Left lobe of liver (tissue), 2 donors: ENCODE measurements at regions not wholly inside any gene's neighbourhood (a gene's known extent, or its start where the extent isn't known, plus 50 kb on each side); places are given as distances from the start of the nearest gene placed in this dataset.

Source experiments
- ATAC-seq: fragments of 200-7000 bp; cut with Tn5 transposase; one replicate; pipeline ENCODE4 v1.9.1; 2020; ENCODE audit warnings: mild to moderate bottlenecking, moderate library complexity
- DNase-seq: peaks from one replicate; pipeline ENCODE4 v3.0.0-alpha.2; 2020; ENCODE audit warnings: low spot score
- donor health status: DM: no; HTN: no; CAD: no; lungs with moderate emphysema.
- donor health status: DM: no; HTN: yes; CAD: no.

DNA sequence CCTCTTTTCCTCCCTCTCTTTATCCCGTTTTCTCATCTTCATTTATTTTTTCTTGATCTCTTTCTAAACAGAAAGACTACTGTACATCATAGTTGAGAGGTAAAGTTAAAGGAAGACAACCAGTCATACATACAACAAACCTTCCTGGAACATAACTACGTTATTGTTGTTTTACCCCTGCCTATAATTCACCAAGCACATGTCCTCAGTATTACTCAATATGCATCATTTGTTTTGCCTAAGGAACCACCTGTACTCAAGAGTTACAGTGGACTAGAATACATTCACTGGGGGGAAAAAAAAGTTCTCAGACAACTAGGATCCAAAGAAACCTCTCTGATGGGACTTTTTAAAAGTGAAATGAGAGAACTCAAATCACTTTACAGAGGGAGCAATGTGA lies 344.7 kb upstream of the RBMS3 start:
- ATAC-seq: no peak
- no peak for DNase-seq

DNA sequence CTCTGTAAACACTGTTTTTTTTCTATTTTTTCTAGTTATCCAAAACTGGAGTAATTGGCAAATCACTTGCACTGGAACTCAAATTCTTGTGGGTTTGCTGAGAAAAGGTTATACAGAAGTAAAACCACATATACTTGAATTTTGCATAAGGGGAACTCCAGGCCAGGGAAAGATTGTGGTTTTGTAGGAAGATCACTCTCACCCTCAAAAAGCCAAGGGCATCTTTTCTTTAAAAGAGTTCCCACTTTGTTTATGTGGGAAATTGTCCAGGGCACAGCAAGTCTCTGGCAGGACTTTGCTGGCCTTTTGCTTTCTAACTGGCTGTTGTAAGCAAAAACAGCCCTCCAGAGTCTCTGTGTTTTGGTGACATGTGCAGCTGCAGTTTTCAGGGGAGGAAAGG lies 340.3 kb upstream of the RBMS3 start:
- ATAC-seq: peak; percentile 38
- DNase-seq: no peak

DNA sequence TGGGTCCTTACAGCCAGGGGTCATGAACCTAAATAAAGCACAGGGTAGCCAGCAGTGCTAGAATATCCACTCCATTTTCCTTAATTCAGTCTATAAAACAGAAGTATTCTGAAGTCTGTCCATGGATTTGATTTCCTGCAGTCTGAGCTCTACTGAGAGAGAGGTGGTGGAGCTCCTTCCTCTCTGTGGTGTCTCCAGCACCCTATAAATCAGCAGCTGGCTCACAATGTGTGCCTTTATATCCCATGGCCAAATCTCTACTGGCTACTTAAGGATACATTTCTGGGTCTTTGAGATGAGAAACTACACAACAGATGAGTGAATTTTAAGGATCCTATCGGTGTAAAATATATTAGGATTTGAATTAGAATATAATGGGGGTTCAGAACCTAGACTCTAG lies 339.9 kb upstream of the RBMS3 start:
- DNase-seq: no peak
- no peak for ATAC-seq

DNA sequence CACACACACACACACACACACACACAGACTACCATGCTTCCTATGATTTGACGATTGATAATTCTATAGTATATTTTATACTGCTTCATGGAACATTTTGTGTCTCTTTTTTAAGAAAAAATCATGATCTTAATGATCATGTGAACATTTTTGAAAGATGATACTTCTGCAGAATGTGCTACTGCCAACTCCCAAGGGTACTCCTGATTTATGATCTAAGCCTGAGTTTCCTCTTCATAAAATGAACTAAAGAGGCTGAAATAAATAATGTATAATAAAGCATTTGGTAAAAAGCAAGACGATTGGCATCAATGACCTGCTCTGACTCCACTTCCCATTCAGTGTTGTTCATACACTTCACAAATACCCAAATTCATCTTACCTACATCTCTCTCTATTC lies 333.8 kb upstream of the RBMS3 start:
- no peak for ATAC-seq
- no peak for DNase-seq

DNA sequence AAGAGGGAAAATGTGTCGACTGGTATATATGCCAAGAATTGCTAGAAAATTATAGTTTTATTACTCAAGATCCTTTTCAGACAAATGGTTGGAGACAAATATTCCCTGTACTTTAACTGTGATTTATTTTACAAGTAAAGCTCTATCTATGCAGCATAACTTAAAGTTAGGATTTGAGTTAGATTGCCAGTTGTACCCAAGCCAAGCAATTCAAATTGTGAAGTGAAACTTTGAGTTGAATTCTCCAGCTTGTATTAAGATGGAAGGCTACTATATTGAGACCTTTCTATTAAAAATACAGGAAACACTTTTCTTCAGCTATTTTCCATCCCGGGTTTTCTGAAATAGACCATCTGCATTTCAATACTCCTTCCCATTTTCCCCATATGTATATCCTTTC lies 333.1 kb upstream of the RBMS3 start:
- ATAC-seq (no peak), DNase-seq (no peak)

DNA sequence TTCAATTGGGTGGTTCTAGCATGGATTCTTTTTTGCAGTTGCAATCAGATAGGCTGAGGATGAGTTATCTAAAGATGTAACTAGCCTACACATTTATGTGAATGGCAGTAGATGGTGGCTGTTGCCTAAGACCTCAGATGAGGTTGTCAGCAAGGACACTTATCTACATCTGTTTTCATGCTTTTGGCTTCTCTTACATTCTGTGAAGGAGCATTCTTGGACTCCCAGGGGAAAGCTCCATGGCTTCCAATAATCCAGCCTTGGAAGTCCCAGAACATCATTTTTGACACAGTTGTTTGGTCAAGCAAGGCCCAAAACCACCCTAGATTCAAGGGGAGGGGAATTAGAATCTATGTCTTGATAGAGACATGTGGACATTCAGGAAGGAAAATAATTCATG lies 332.2 kb upstream of the RBMS3 start:
- DNase-seq (no peak), ATAC-seq (no peak)

DNA sequence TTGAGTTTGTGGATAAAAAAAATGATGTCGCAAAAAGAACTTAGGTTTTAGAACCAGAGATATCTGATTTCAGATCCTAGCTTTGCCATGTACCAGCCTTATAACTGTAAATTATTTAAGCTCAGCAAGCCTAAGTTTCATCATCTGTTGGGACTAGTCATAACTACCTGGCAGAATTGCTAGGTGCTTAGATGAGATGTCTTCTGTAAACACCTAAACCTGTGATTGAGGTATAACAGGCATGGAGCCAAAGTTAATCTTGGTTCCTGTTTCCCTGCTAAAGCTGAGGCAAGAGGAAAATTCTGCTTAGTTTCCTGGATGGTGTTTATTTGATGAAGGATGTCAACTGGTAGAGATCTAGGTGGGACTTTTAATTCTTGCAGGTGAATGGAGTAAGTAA lies 331.3 kb upstream of the RBMS3 start:
- DNase-seq (no peak), ATAC-seq (no peak)

DNA sequence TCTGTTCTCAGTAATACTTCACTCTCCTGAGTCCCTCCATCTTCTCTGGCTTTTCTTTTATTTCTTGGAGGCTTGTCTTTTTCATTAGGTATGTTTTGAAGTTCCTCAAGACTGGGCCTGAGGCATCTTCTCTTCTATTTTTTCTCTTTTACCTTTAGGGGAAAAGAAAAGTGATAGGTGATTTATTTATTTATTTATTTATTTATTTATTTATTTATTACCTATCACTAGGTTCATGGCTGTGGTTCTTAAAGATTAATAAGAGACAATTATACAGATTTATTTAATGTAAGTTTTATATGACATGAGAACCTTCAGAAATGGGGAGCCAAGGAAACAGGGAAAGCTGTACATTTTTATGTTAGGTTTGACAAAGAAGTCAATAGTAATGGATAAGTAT lies 330.3 kb upstream of the RBMS3 start:
- ATAC-seq (no peak), DNase-seq (no peak)

DNA sequence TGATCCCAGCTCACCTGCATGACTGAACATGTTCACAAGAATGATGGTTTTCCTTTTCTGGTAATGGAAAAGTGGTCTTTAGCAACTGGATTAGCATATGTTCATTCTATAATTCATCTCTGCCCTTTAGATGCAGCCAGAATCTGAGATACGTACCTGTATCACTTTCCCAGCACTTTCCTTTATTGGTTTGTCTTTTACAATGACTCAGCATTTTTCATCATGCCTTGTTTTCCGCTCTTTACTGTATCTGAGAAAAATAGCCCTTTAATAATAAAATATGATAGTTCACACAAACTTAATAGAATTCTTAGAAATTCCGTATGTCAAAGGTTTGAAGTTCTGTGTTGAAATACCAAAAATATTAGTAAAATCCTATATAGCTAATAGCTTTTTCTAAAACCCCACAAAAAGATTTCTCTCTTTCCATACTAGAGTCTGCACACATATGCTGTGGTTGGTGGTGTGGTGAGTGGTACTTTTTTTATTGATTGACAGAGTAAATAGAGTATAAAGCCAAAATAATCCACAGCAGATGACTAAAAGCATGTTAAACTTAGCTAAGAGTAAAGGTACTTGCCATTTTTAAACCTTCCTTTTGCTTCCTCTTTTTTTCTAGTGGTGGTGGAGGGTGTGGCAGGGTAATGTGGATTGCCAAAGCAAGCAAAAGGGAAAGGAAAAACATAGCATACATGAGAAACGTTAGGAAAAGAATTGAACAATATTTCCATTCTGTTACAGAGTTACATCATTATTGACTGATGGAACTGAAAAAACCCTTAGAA lies 328.9 kb upstream of the RBMS3 start:
- ATAC-seq: no peak

DNA sequence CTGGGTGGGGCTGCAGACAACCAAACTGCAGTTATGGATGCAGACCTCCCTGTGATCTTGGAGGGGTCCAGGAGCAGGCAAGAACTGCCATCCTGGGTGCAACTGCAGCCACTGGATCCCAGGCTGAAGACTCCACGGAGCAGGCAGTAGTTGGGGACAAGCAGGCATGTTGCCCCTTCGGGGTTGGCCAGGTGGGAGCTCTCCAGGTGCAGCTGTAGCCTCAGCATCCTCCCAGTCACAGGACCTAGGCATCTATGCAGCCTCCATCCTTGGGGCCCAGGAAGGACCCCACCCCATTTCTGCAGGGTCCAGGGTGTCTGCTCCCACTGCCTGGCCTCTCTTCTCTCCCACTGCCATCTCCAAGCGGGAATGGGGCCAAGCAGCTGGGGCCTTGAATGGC lies 322.2 kb upstream of the RBMS3 start:
- ATAC-seq (no peak), DNase-seq (no peak)

More for the DNA sequence above, 328.9 kb upstream of the RBMS3 start:
- DNase-seq: no peak

DNA sequence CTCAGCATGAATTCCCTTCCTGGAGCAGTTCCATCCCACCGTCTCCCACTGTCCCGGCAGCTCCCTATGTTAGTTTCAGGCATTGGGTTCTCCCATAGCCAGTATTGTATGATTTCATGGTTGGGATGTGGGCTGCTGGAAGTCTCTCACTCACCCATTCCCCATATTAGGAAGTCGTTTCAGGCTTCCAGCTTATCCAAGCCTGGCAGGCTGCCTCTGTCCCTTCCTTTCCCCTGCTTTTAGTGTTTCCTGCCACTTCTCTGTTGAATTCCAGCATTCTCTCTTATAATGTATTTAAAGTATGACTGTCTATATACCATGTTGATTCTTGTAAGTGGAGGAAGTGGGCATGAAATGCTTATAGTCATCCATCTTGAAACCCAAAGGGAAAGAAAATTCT lies 309.7 kb upstream of the RBMS3 start:
- no peak for ATAC-seq
- no peak for DNase-seq

DNA sequence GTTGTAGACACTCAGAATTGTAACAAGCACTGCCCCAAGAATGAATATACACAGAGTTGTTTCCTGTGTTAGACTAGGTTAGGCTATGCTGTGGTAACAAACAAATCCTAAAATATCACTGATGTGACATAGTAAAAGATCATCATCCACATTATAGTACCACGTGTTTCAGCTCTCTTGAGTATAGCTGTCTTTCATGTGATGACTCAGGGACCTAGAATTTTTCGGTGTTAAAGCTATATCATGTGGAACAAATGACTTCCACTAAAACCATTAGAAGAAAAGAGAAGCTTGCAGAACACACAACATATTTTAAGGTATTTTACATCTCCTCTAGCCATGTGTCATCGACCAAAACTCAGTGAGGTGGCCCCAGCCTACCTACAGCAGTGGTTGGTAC lies 307.9 kb upstream of the RBMS3 start:
- ATAC-seq: no peak
- DNase-seq: no peak

DNA sequence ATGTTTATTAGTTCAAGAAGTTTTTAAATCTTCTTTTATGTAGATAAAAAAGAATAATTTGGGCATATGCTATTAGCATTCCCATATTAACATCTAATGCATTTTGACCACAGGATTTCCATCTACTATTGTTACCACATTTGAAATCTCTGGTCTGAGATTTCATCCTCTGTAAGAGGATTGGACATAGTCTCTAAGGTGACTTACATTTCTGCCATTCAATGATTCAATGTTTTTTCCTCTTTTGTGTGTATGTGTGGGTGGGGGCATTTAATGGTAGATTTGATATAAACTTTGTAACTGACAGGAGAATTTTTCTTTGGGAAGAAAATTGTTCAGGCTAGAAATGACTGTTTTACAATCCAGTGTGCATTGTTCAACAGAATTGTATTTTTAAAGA lies 307.3 kb upstream of the RBMS3 start:
- no peak for ATAC-seq
- no peak for DNase-seq

DNA sequence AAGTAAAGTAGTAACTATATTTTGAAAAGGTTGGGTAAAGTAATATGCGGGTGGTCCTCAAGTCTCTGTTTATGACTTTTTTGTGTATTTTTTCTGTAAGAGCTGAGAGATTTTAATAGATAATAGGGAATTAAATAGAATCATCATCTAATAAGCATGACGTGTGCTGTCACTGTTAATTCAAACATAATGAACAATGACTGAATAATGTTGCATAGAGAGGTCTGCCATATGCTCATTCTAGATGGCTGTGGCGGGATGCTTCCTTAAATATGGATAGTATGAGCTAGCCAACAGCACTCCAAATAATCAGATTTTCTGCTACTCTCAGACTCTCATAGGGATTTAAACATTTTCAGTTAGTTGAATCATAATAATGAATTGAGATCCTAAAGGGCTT lies 302.8 kb upstream of the RBMS3 start:
- ATAC-seq (no peak), DNase-seq (no peak)

DNA sequence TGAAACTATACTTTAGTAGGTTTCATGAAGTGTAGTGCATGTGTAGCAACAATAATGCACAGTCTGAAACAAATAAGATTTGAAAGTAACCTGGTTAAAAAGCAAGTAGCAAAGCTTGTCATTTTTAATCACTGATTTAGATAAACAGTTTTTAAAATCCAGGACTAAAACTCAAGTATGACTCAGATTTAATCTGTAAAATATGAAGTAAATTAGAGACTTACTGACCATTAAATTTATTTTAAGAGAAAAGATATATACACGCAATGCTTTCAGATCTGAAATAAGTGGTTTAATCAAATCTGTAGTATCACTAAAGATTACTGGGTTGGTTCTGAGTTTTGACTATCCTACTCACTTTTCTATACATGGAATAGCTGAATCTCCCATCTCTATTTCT lies 300.7 kb upstream of the RBMS3 start:
- DNase-seq (no peak), ATAC-seq (no peak)

DNA sequence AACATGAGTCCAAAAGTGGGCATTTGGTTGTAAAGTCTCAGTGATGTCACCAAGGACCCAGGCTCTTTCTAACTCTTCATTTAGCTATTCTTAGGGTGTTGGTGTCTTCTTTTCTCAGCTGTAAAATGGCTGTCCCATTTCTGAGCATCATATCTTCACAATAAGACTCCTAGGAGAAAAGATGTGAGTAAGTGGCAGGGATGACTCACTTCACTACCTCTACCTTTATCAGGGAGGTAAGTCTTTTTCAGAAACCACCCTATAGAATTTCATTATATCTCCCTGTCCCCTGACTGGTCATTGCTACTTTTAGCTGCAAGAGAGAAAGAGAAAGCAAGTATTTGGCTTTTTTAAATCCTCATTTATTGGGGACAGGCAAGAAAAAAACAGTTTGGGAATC lies 300.2 kb upstream of the RBMS3 start:
- ATAC-seq (no peak), DNase-seq (no peak)

DNA sequence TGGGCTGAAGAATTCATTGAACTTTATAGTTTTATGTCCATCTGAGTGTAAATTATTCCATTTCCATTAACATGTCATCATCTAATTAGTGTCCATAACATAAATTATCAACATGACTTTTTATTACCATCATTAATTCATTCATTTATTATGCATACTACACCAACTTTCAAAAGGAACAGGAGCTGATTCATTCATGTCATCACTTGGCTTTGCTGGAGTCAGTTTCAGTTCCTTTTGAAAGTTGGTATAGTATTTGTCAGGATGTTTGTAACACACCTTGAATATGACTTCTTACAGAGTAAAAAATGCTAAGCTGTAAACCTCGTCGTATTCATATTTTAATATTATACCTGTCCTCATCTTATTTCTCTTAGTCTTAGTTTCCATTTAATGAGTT lies 298.0 kb upstream of the RBMS3 start:
- no peak for DNase-seq
- ATAC-seq: no peak

DNA sequence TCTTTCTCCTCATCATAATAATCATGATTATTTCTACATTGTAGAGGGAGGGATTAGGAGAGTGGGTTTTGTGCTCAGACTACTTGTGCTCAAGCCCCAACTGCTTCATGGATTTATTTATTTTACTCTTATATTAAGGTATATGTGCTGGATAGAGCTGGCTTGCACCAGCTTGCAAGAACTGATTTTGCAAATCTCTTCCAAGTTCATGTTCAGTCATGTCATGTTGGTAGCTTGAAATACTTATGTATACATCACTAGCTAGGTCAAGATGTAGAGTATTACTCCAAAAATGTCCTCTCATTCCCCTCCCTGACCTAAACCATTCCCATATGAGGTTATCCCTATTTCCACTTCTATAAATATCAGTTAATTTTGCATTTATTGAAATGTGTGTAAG lies 293.9 kb upstream of the RBMS3 start:
- DNase-seq (no peak), ATAC-seq (no peak)

DNA sequence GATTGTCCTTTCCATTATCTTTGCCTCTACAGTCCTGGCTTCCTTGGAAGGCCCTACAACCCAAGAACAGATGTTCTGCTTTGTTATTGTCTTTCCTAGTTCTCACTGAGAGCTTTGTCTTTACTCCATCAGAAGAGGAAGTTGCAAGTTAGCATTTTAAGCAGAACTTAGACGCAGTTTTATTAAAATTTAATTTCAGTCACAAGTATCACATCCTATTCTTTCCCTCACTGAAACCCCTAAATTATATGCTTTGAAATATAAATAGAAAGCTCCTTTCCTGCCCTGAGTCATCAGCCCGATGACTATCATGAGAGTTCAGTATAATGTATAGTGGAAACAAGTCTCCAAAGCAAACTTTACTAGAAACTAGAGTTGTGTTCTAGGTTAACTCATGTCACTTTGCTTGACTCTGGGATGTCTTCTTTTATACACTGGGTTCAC lies 291.2 kb upstream of the RBMS3 start:
- no peak for ATAC-seq
- no peak for DNase-seq

DNA sequence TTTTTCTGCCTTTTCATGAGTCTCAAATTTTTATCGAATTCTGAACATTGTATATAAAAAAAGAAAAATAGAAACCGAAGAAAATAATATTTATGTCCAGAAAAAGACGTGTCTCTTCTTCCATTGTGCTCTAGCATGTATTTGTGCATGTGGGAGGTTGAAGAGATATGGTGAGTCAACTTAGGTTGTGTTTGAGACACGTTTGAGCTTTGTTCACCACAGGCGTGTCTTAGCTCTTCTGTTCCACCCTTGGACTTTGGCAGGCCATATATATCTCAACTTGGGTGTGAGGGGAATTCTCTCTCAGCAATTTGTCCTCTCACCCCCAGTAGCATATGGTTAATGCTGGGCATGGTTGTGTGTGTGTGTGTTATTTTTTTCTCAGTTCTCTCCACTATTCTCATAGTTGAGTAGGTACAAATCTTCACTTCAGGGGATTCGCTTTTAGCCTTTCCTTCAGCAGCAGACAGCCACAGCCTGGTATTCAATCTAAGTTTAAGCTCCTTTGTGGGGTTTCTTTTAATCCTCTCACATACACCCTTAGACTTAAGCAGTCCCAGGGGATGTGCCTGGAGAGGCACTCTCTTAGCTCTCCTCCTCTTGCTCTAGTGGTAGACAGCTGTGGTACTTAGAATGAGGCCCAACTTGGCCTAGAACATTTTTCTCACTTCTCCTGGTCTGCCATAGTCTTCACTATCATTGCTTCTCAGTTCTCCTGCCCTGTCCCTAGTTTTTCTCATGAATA lies 286.5 kb upstream of the RBMS3 start:
- no peak for DNase-seq
- ATAC-seq: no peak

DNA sequence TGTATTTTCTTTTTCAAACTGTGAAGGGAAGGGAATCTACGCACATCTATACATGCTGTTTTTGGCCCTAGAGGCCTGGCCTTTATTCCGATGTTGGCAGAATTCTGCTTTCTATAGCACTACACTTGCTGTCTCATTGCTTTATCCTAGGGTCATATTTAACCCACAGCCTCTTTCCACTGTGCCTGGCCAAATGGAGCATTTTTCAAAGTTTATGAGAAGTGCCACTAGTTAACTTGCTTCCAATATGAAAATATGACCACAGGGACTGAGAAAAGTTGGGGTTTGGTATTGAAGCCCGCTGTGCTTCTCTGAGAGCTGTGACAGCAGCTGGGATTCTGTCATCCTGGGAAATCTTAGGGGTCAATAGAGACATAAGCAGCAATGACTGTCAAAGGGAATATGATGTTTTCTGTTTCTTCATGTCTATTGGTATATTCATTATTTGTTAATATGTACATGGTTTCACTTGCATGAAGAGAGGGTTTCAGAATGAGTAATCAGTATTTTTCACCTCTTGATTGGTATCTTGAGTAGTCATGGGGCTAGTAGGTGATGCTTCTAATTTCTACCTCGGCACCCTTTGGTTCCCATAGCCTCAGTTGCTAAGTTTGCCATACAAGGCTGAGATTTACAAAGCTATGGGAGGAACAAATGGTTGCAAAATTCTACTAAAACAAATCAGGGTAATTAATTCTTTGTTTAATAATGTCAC lies 275.8 kb upstream of the RBMS3 start:
- ATAC-seq (no peak), DNase-seq (no peak)

DNA sequence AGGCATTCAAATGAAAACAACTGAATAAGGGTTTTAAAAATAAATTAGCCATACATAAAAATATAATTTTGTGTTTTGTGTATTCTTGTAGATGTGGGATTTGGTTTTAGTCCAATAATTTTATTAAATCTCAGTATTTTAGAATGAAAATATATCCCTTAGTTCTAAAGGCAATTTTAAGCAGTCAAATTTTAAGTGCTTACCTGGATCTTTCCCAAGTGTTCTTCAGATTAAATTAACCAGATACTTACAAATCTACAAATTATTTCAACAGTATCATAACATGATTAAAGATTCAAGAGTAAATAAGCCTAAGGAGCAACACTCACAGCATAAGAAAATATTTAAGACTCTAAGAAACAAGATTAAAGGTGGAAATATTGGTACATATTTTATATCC lies 275.0 kb upstream of the RBMS3 start:
- DNase-seq (no peak), ATAC-seq (no peak)
